ENCODE measurements at regions not wholly inside any gene's neighbourhood (a gene's known extent, or its start where the extent isn't known, plus 50 kb on each side); places are given as distances from the start of the nearest gene placed in this dataset.

DNA sequence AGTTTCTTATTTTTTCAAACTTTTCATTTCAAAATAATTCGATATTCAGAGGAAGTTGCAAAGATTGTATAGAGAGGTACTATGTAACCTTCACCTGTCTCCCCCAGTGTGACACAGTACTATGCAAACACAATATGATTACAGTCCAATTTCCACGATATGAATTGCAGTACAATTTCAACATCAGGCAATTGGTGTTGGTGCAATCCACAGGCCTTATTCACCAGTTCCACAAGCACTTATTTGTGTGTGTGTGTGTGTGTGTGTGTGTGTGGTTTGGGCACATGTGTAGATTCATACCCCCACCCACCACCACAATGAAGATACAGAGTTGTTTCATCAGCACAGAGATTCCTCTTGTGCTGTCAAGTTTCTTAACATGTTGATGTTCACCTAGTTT lies 69.7 kb upstream of the ARL4C start:
- H3K4me1 ChIP-seq = no peaks in the 10 kb centered on the region
- no peaks in the 10 kb centered on the region for H3K36me3 ChIP-seq
- intact Hi-C loops (cut with DNase I) = no loop called here
- WGBS, 2 donors = 40 to 48% methylated on average over 2 of the region's 2 CpGs
- DNase-seq = no peak
- H3K9me3 ChIP-seq = no peaks in the 10 kb centered on the region
- no peak for ATAC-seq
- H3K4me3 ChIP-seq = no peak overlapping the region
- H3K27ac ChIP-seq = no peak overlapping the region
- no peaks in the 10 kb centered on the region for H3K27me3 ChIP-seq
- TF ChIP-seq, protein P1, sequence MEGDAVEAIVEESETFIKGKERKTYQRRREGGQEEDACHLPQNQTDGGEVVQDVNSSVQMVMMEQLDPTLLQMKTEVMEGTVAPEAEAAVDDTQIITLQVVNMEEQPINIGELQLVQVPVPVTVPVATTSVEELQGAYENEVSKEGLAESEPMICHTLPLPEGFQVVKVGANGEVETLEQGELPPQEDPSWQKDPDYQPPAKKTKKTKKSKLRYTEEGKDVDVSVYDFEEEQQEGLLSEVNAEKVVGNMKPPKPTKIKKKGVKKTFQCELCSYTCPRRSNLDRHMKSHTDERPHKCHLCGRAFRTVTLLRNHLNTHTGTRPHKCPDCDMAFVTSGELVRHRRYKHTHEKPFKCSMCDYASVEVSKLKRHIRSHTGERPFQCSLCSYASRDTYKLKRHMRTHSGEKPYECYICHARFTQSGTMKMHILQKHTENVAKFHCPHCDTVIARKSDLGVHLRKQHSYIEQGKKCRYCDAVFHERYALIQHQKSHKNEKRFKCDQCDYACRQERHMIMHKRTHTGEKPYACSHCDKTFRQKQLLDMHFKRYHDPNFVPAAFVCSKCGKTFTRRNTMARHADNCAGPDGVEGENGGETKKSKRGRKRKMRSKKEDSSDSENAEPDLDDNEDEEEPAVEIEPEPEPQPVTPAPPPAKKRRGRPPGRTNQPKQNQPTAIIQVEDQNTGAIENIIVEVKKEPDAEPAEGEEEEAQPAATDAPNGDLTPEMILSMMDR (IDR thresholded peaks at IDR 0.05) = no peak
- FAIRE-seq = no peak

DNA sequence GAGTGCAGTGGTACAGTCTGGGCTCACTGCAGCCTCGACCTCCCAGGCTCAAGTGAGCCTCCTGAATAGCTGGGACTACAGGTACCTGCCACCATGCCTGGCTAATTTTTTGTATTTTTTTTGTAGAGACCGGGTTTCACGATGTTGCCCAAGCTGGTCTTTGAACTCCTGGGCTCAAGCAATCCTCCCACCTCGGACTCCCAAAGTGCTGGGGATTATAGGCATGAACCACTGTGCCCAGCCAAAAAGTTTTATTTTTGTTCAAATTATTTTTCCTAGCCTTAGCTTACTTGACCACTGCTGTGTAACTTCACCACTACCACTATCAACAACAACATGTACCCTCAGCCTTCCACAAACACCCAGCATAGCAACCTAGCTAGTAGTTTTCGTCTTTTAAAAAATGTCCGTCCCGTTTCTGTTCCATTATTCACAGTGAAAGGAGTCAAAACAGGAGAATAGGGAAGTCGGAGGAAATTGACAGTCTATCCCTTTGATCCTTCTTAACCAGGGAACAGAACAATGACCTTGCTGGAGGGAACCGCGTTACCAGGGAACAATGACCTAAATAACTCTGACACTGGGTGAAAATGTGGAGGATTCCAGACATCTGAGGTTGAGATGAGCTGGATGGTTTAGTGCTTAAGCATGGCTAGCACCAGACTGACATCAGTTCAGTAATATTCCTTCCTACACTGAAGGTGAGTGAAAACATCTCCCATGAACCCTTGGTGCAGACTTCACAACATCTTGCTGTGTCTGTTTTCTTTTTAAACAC lies 69.2 kb upstream of the ARL4C start:
- H3K9me3 ChIP-seq = no peaks in the 10 kb centered on the region
- DNase-seq (no peak), ATAC-seq (no peak), FAIRE-seq (no peak)
- WGBS, 2 donors = 72 to 79% methylated on average over 10 of the region's 10 CpGs
- no peaks in the 10 kb centered on the region for H3K4me1 ChIP-seq
- TF ChIP-seq, protein P1 (IDR thresholded peaks at IDR 0.05) = no peak
- H3K36me3 ChIP-seq = no peaks in the 10 kb centered on the region
- H3K4me3 ChIP-seq = no peak overlapping the region
- H3K27ac ChIP-seq = no peak overlapping the region
- intact Hi-C loops (cut with DNase I) = no loop called here
- H3K27me3 ChIP-seq = no peaks in the 10 kb centered on the region

DNA sequence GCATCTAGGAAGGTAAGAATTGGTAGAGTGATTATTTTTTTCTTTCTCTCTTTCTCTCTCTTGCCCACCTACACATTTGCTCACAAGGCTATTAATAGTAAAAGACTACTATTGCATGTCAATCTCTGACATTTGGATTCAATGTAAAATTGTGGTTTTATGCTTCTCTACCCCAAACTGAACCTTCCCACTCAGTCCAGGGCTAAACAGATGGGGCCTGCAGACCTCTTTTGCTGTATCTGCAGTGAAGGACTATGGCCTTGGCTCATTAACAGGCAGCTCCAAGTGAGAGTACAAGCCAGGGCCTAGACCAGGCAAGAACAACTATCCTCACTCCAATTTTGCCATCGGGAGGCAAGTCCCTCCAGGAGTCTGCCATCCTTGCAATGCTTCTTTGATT lies 68.3 kb upstream of the ARL4C start:
- ATAC-seq = no peak
- TF ChIP-seq, protein P1 (IDR thresholded peaks at IDR 0.05) = no peak
- H3K27me3 ChIP-seq = no peaks in the 10 kb centered on the region
- no peak overlapping the region for H3K27ac ChIP-seq
- no peak for DNase-seq
- intact Hi-C loops (cut with DNase I) = no loop called here
- no peaks in the 10 kb centered on the region for H3K9me3 ChIP-seq
- WGBS, 2 donors = 73 to 84% methylated on average over 1 of the region's 1 CpG
- no peaks in the 10 kb centered on the region for H3K36me3 ChIP-seq
- no peak overlapping the region for H3K4me3 ChIP-seq
- FAIRE-seq = no peak
- no peaks in the 10 kb centered on the region for H3K4me1 ChIP-seq

DNA sequence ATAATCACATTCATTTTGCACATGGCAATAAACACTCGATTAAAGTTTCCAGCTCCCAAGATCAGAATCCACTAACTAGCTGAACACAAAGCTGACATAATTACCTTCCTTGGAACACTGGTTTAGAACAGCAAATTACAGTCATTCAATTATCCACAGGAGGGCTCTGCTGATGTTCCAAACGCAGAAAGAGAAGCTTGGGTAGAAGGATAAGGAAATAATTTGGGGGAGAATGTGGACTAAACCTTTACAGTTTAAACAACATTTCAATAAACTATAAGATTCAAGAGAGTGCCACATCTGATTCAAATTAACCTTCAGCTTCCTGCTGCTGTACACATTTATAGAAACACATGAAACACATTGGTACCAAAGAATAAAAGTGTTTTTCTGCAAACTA lies 67.8 kb upstream of the ARL4C start:
- Histone ChIP-seq H3K27ac (no peak overlapping the region), H3K4me1 (no peaks in the 10 kb centered on the region), H3K27me3 (no peaks in the 10 kb centered on the region), H3K36me3 (no peaks in the 10 kb centered on the region), H3K4me3 (no peak overlapping the region), H3K9me3 (no peaks in the 10 kb centered on the region)
- DNase-seq = no peak
- no peak for ATAC-seq
- 36 to 48% methylated on average over 2 of the region's 2 CpGs for WGBS, 2 donors
- TF ChIP-seq, protein P1 (IDR thresholded peaks at IDR 0.05) = no peak
- intact Hi-C loops (cut with DNase I) = no loop called here
- FAIRE-seq = no peak

DNA sequence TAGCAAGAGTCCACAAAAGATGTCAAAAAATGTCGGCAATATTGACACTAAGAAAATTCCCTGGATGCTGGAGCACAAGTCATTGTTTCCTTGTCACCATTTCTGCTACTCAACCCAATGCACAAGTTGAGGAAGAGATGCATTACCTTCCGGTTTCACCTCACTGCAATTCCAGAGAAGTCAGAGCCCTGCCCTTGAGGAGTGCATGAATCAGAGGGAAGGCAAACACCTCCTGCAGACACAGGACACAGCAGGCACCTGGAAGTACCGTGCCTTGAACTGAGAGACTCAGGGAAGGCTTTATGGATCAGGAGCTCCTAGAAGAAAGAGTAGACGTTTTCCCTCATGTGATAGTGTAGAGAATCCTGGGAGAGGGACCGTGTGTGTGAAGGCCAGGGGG lies 62.7 kb upstream of the ARL4C start:
- DNase-seq = no peak

More for the DNA sequence above, 62.7 kb upstream of the ARL4C start:
- no peak overlapping the region for H3K4me3 ChIP-seq
- intact Hi-C loops (cut with DNase I) = no loop called here
- TF ChIP-seq, protein P1 (IDR thresholded peaks at IDR 0.05) = no peak
- no peaks in the 10 kb centered on the region for H3K9me3 ChIP-seq
- no peak overlapping the region for H3K27ac ChIP-seq
- no peaks in the 10 kb centered on the region for H3K27me3 ChIP-seq
- no peaks in the 10 kb centered on the region for H3K36me3 ChIP-seq
- ATAC-seq (no peak), FAIRE-seq (no peak)
- H3K4me1 ChIP-seq = no peaks in the 10 kb centered on the region
- WGBS, 2 donors = 77 to 80% methylated on average over 5 of the region's 5 CpGs

Measured in pancreas (tissue), 10 donors.